Mesendoderm (in vitro differentiated cells): ENCODE measurements at regions not wholly inside any gene's neighbourhood (a gene's known extent, or its start where the extent isn't known, plus 50 kb on each side); places are given as distances from the start of the nearest gene placed in this dataset.

Source experiments
- DNase-seq: peaks from one replicate; pipeline ENCODE4 v3.0.0; 2013
- H2AK5ac ChIP-seq: 2 replicates; pipeline ENCODE4 v1.6.1; 2013; ENCODE audit warnings: low read length, inconsistent platforms
- H2BK120ac ChIP-seq: 2 replicates; pipeline ENCODE4 v1.6.1; 2013; ENCODE audit warnings: low read depth, mild to moderate bottlenecking, low read length, moderate library complexity, mixed read lengths
- H2BK15ac ChIP-seq: replicated peaks from 2 replicates; pipeline ENCODE4 v1.6.1; 2013; ENCODE audit warnings: low read depth, mild to moderate bottlenecking, moderate library complexity
- H2BK5ac ChIP-seq: 2 replicates; pipeline ENCODE4 v1.6.1; 2013; ENCODE audit warnings: low read length, inconsistent platforms
- H3K18ac ChIP-seq: 2 replicates; pipeline ENCODE4 v1.6.1; 2013; ENCODE audit warnings: mild to moderate bottlenecking, low read length, mixed read lengths
- H3K23ac ChIP-seq: one replicate; pipeline ENCODE4 v1.6.1; 2013; ENCODE audit warnings: low read length
- H3K27ac ChIP-seq: 2 replicates; pipeline ENCODE4 v1.5.1; 2013; ENCODE audit warnings: low read depth, mild to moderate bottlenecking, inconsistent platforms, low read length, moderate library complexity
- H3K27me3 ChIP-seq: 2 replicates; pipeline ENCODE4 v1.6.1; 2013; ENCODE audit warnings: low read length, control low read depth, mild to moderate bottlenecking, inconsistent platforms; ENCODE audit not compliant: insufficient read depth, poor library complexity
- H3K36me3 ChIP-seq: 2 replicates; pipeline ENCODE4 v1.6.1; 2013; ENCODE audit warnings: low read length, inconsistent platforms; ENCODE audit not compliant: control insufficient read depth, insufficient read depth
- H3K4ac ChIP-seq: one replicate; pipeline ENCODE4 v1.6.1; 2013; ENCODE audit warnings: low read depth, mild to moderate bottlenecking, low read length, moderate library complexity
- H3K4me1 ChIP-seq: 2 replicates; pipeline ENCODE4 v1.6.1; 2013; ENCODE audit warnings: low read depth, low read length, inconsistent platforms; ENCODE audit not compliant: control insufficient read depth
- H3K4me2 ChIP-seq: 2 replicates; pipeline ENCODE4 v1.6.1; 2013; ENCODE audit warnings: low read length
- H3K4me3 ChIP-seq: 2 replicates; pipeline ENCODE4 v1.5.1; 2013; ENCODE audit warnings: mild to moderate bottlenecking, low read length
- H3K56ac ChIP-seq: one replicate; pipeline ENCODE4 v1.6.1; 2013; ENCODE audit warnings: low read length
- H3K79me1 ChIP-seq: 2 replicates; pipeline ENCODE4 v1.6.1; 2013; ENCODE audit warnings: low read length, inconsistent platforms
- H3K79me2 ChIP-seq: 2 replicates; pipeline ENCODE4 v1.6.1; 2013; ENCODE audit warnings: mild to moderate bottlenecking, low read length; ENCODE audit not compliant: control insufficient read depth, insufficient read depth
- H3K9ac ChIP-seq: 2 replicates; pipeline ENCODE4 v1.6.1; 2013; ENCODE audit warnings: low read length, inconsistent platforms
- H4K5ac ChIP-seq: one replicate; pipeline ENCODE4 v1.6.1; 2013; ENCODE audit warnings: low read length
- H4K8ac ChIP-seq: one replicate; pipeline ENCODE4 v1.6.1; 2013; ENCODE audit warnings: low read depth, mild to moderate bottlenecking, control low read depth, low read length, moderate library complexity
- WGBS: extraction: QIAGEN DNeasy Blood & Tissue Kit; methylation state at CpG from one replicate; pipeline ENCODE4 v1.1.7; 2013; ENCODE audit warnings: low lambda C conversion rate, missing lambda C conversion rate; ENCODE audit not compliant: insufficient coverage; ENCODE audit errors: extremely low coverage; 5-methylcytosine and 5-hydroxymethylcytosine counted together

DNA sequence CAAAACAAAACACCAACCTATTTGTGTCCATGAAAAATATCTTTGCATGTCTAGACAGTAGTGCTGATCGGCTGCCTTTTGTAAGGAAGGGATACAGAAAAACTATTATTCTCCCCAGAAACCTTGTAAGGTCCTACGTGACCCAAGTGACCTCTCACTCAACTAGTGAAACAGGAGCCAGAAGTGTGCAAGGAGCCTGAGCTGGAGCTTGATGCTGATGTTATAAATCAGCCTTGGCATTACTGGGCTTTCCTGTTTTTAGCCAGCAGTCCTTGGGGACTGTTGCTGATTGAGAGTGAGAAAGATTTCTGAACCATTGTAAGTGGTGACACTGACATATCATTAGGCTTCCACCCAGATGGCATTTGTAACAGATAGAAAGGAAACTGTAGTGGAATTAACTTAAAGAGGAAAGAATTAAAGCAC is 100.8 kb upstream of the LIMCH1 start:
- H2BK15ac ChIP-seq: no peak overlapping the region
- no peak for DNase-seq
- no peak overlapping the region for H2AK5ac ChIP-seq
- H2BK5ac ChIP-seq: no peak overlapping the region
- no peaks in the 10 kb centered on the region for H3K27me3 ChIP-seq
- H4K5ac ChIP-seq: no peak overlapping the region
- no CpG with 5 or more reads among the region's 2 CpGs for WGBS
- H3K4me3 ChIP-seq: no peak overlapping the region
- H3K4me1 ChIP-seq: peaks cover 6% of the 10 kb centered on the region
- H2BK120ac ChIP-seq: no peak overlapping the region
- H3K27ac ChIP-seq: no peak overlapping the region
- H3K18ac ChIP-seq: no peak overlapping the region
- no peak overlapping the region for H3K9ac ChIP-seq
- H3K4ac ChIP-seq: no peak overlapping the region
- H4K8ac ChIP-seq: no peak overlapping the region
- no peak overlapping the region for H3K23ac ChIP-seq
- H3K79me2 ChIP-seq: no peaks in the 10 kb centered on the region
- no peak overlapping the region for H3K56ac ChIP-seq
- no peak overlapping the region for H3K4me2 ChIP-seq
- H3K79me1 ChIP-seq: no peaks in the 10 kb centered on the region
- no peaks in the 10 kb centered on the region for H3K36me3 ChIP-seq

DNA sequence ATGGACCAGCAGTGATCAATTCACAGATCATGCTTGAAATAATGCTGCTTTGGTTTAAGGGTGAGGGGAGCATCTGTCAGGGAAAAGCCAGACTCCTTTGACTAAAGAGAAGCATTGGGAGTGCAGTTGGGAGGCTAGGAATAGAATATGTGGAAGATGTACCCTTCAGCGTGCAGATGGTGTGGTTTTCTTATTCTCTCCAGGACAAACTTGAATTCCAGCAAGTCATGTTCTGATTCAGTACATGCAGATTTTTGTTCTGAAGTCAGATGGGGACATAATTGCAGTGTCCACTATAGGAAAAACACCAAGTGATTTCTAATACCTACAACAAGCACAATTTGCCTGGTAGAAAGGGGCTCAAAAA is 99.0 kb upstream of the LIMCH1 start:
- no peak overlapping the region for H3K27ac ChIP-seq
- no peak overlapping the region for H3K9ac ChIP-seq
- no peak overlapping the region for H2BK120ac ChIP-seq
- H2BK5ac ChIP-seq: no peak overlapping the region
- H4K8ac ChIP-seq: no peak overlapping the region
- no peaks in the 10 kb centered on the region for H3K79me2 ChIP-seq
- H3K4me1 ChIP-seq: no peaks in the 10 kb centered on the region
- no peak overlapping the region for H2BK15ac ChIP-seq
- H2AK5ac ChIP-seq: peak overlapping the region; percentile 76
- no peak for DNase-seq
- H3K18ac ChIP-seq: no peak overlapping the region
- H3K4me3 ChIP-seq: no peak overlapping the region
- H3K4ac ChIP-seq: no peak overlapping the region
- no CpG with 5 or more reads among the region's 1 CpG for WGBS
- H3K27me3 ChIP-seq: no peaks in the 10 kb centered on the region
- no peaks in the 10 kb centered on the region for H3K79me1 ChIP-seq
- no peak overlapping the region for H3K23ac ChIP-seq
- no peak overlapping the region for H4K5ac ChIP-seq
- no peak overlapping the region for H3K4me2 ChIP-seq
- H3K56ac ChIP-seq: no peak overlapping the region
- H3K36me3 ChIP-seq: no peaks in the 10 kb centered on the region

DNA sequence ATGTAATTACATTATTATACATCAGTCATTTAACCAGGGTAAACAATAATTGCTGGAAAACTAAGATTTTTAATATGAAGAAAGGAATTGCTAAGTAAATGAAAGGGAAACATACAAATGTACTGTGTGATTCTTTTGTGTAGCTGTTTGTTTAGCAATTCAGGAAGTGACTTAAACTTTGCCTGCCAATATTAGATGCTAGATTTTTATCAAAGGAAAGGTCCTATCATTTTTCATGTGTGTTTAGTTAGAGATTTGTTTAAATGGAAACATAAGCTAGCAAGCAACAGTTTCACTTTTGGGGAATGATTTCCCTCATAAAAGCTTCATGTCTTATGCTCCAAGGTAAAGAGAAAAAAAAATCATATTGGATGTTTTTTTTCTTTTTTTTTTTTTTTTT is 95.1 kb upstream of the LIMCH1 start:
- Histone ChIP-seq H3K4me2 (no peak overlapping the region), H2AK5ac (no peak overlapping the region), H3K27ac (no peak overlapping the region), H3K4ac (no peak overlapping the region), H3K4me1 (no peaks in the 10 kb centered on the region), H3K23ac (no peak overlapping the region), H2BK5ac (no peak overlapping the region), H3K18ac (no peak overlapping the region), H3K9ac (no peak overlapping the region), H3K79me2 (no peaks in the 10 kb centered on the region), H3K27me3 (no peaks in the 10 kb centered on the region), H4K5ac (no peak overlapping the region), H4K8ac (no peak overlapping the region), H3K79me1 (no peaks in the 10 kb centered on the region), H2BK120ac (no peak overlapping the region), H3K56ac (no peak overlapping the region), H3K36me3 (no peaks in the 10 kb centered on the region), H2BK15ac (no peak overlapping the region), H3K4me3 (no peak overlapping the region)
- no peak for DNase-seq

DNA sequence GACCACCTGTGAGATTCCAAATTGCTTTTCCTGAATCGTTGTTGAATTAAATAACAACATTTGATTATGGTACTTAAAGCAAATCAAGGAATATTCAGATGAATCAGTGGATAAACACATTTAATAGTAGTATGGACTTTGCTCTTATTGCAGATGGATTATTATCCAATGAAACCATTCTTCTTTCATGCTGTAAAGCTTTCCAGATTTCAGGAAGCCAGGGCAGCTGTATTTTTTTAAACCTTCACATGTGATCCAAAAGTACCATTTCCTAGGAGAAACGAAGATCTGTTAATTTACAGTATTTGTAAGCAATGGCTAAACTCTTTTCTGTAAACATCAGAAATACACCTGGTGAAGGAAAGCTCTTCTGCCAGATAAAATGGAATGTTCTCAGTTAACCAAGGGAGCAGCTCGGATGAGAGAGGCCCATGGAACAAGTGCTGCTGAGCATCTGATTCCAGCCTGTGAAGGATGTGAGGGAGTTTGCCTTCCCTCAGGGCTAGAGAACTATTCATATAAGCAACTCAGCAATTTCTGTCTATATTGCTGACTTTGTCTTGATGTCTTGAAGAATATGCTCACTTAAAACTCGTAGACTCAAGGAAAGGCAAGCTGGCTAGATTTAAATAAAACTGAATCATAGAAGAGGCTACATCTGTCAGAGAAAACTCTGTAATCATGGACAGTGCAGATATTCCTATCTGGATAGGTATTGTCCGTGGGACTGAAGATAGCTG is 94.4 kb upstream of the LIMCH1 start:
- Histone ChIP-seq H3K18ac (no peak overlapping the region), H2AK5ac (no peak overlapping the region), H3K27me3 (no peaks in the 10 kb centered on the region), H3K4me3 (no peak overlapping the region), H3K4me2 (no peak overlapping the region), H3K36me3 (no peaks in the 10 kb centered on the region), H2BK5ac (no peak overlapping the region), H3K4ac (no peak overlapping the region), H2BK15ac (no peak overlapping the region), H3K56ac (no peak overlapping the region), H3K4me1 (no peaks in the 10 kb centered on the region), H3K9ac (no peak overlapping the region), H3K79me1 (no peaks in the 10 kb centered on the region), H3K27ac (no peak overlapping the region), H3K23ac (no peak overlapping the region), H3K79me2 (no peaks in the 10 kb centered on the region), H4K5ac (no peak overlapping the region), H2BK120ac (no peak overlapping the region), H4K8ac (peak overlapping the region; percentile 65)
- WGBS: no CpG with 5 or more reads among the region's 5 CpGs
- DNase-seq: no peak

DNA sequence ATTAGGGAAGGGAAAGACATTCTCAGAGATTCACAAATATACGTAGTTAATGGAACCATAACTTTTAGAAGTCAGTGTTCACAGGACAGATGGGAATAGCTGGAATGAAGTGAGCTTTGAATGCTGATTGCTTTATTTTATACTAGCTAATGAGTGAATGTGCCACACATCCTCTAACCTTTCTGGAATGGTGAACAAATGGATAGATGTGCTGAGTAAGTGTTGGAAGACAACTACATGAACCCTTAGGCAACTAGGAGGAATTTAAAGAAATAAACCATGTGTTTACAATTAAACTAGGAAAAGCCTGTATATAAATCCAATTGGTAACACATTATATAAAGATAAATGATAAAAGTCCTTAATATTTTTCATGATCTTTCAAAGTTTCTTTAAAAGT is 91.6 kb upstream of the LIMCH1 start:
- no peak overlapping the region for H3K9ac ChIP-seq
- no peaks in the 10 kb centered on the region for H3K79me1 ChIP-seq
- no peak overlapping the region for H3K27ac ChIP-seq
- H3K18ac ChIP-seq: no peak overlapping the region
- H2AK5ac ChIP-seq: no peak overlapping the region
- no CpG with 5 or more reads among the region's 1 CpG for WGBS
- H3K27me3 ChIP-seq: no peaks in the 10 kb centered on the region
- H3K4me3 ChIP-seq: no peak overlapping the region
- no peaks in the 10 kb centered on the region for H3K79me2 ChIP-seq
- H2BK5ac ChIP-seq: no peak overlapping the region
- DNase-seq: no peak
- no peak overlapping the region for H2BK120ac ChIP-seq
- no peak overlapping the region for H4K8ac ChIP-seq
- H4K5ac ChIP-seq: no peak overlapping the region
- no peak overlapping the region for H3K4me2 ChIP-seq
- no peak overlapping the region for H3K56ac ChIP-seq
- H3K4me1 ChIP-seq: no peaks in the 10 kb centered on the region
- no peaks in the 10 kb centered on the region for H3K36me3 ChIP-seq
- H3K23ac ChIP-seq: no peak overlapping the region
- no peak overlapping the region for H3K4ac ChIP-seq
- H2BK15ac ChIP-seq: no peak overlapping the region
